ENCODE measurements at regions not wholly inside any gene's neighbourhood (a gene's known extent, or its start where the extent isn't known, plus 50 kb on each side); places are given as distances from the start of the nearest gene placed in this dataset.
A peak's percentile ranks its signal among the peaks of the same experiment; 100 is the strongest.
"Not testable (repeated sequence)": the region's sequence is repeated elsewhere in the genome, so short reads cannot be mapped to it uniquely, and the experiment has no call there.

DNA sequence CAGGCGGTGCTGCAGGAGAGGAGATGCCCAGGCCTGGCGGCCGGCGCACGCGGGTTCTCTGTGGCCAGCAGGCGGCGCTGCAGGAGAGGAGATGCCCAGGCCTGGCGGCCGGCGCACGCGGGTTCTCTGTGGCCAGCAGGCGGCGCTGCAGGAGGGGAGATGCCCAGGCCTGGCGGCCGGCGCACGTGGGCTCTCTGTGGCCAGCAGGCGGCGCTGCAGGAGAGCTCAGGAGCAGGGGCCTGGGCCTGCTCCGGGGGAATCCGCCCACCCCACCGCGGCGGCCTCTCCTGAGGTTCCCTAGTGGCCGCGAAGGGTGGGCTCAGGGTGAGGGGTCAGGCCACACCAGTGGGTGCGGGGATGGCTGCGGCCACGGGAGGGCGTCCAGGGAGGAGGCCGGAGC, 75.9 kb downstream of the OR4F16 start:
- WGBS: no CpG with 5 or more reads among the region's 33 CpGs
- DNase-seq (ENCODE audit: extremely low spot score); H3K4me3 ChIP-seq; H3K27ac ChIP-seq (replicated peaks in 1 of 4); H3K36me3 ChIP-seq; intact Hi-C loops (cut with DNase I); H3K9me3 ChIP-seq; H3K27me3 ChIP-seq; H3K4me1 ChIP-seq: not testable (repeated sequence)
- TF ChIP-seq, protein P1, sequence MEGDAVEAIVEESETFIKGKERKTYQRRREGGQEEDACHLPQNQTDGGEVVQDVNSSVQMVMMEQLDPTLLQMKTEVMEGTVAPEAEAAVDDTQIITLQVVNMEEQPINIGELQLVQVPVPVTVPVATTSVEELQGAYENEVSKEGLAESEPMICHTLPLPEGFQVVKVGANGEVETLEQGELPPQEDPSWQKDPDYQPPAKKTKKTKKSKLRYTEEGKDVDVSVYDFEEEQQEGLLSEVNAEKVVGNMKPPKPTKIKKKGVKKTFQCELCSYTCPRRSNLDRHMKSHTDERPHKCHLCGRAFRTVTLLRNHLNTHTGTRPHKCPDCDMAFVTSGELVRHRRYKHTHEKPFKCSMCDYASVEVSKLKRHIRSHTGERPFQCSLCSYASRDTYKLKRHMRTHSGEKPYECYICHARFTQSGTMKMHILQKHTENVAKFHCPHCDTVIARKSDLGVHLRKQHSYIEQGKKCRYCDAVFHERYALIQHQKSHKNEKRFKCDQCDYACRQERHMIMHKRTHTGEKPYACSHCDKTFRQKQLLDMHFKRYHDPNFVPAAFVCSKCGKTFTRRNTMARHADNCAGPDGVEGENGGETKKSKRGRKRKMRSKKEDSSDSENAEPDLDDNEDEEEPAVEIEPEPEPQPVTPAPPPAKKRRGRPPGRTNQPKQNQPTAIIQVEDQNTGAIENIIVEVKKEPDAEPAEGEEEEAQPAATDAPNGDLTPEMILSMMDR (IDR thresholded peaks at IDR 0.05): peak in 1 of 3 experiments; percentile 3

DNA sequence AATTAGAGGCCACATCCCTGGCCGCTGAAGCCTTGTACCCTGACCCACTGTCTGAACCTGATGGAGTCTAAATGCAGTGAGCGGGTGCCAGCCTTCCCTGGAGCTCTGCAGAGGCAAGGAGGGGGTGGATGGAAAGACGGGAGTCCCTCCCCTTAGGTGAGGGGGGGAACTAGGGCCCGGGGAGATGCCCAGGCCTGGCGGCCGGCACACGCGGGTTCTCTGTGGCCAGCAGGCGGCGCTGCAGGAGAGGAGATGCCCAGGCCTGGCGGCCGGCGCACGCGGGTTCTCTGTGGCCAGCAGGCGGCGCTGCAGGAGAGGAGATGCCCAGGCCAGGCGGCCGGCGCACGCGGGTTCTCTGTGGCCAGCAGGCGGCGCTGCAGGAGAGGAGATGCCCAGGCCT, 77.3 kb downstream of the OR4F16 start:
- DNase-seq (ENCODE audit: extremely low spot score); H3K36me3 ChIP-seq; H3K4me1 ChIP-seq; H3K27ac ChIP-seq (replicated peaks in 1 of 4); H3K4me3 ChIP-seq; H3K9me3 ChIP-seq; intact Hi-C loops (cut with DNase I); H3K27me3 ChIP-seq: not testable (repeated sequence)
- no CpG with 5 or more reads among the region's 24 CpGs for WGBS

DNA sequence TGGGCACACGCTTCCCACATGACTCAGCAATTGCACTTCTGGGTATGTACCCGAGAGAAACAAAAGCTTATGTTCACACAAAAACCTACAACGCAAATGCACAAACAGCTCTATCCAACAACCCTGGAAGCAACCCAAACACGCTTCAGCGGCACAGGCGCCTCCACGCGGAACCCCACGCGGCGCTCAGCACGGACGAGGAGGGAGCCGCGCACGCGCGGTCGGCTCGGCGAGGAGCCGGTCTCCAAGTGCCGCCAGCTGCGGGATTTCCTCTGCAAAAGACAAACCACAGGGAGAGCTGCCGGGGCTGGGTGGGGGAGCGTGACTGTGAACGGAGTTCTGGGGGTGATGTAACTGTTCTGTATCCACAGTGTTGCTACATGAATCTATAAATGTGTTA, 81.2 kb downstream of the OR4F16 start:
- H3K27ac ChIP-seq (replicated peaks in 1 of 4); H3K9me3 ChIP-seq; H3K4me1 ChIP-seq; H3K4me3 ChIP-seq; H3K27me3 ChIP-seq; DNase-seq (ENCODE audit: extremely low spot score); intact Hi-C loops (cut with DNase I); H3K36me3 ChIP-seq: not testable (repeated sequence)
- WGBS: 27% methylated on average over 10 of the region's 27 CpGs

DNA sequence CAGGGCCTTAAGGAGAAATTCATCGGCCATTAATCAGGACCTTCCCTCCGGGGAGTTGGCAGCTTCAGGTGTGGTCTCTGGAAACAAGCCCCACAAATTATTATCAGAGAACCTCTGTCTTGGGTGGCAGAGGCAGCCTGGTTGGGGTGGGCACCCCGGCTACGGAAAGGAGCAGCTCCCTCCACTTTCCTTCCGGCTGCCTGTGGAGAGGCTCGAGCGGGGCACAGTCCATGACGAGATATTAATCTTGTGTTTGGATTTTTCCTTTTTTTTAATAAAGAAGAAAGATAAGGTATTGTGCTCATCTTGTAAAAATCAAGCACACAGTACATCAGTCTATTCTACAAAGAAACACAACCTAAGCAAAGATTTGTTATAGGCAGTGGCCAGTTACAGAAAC, 98.2 kb downstream of the OR4F16 start:
- H3K27ac ChIP-seq (replicated peaks in 1 of 4): not testable (repeated sequence)

DNA sequence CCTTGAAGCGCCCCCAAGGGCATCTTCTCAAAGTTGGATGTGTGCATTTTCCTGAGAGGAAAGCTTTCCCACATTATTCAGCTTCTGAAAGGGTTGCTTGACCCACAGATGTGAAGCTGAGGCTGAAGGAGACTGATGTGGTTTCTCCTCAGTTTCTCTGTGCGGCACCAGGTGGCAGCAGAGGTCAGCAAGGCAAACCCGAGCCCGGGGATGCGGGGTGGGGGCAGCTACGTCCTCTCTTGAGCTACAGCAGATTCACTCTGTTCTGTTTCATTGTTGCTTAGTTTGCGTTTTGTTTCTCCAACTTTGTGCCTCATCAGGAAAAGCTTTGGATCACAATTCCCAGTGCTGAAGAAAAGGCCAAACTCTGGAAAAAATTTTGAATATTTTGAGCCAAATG, 100.5 kb downstream of the OR4F16 start:
- H3K27me3 ChIP-seq; H3K36me3 ChIP-seq; H3K4me1 ChIP-seq; H3K4me3 ChIP-seq; intact Hi-C loops (cut with DNase I); H3K9me3 ChIP-seq; DNase-seq (ENCODE audit: extremely low spot score); H3K27ac ChIP-seq (replicated peaks in 1 of 4): not testable (repeated sequence)
- no CpG with 5 or more reads among the region's 7 CpGs for WGBS
- TF ChIP-seq, protein P1 (IDR thresholded peaks at IDR 0.05): peak in 1 of 3 experiments; percentile 39

More for the DNA sequence above, 98.2 kb downstream of the OR4F16 start:
- H3K36me3 ChIP-seq; intact Hi-C loops (cut with DNase I); DNase-seq (ENCODE audit: extremely low spot score); H3K4me3 ChIP-seq; H3K27me3 ChIP-seq; H3K4me1 ChIP-seq; H3K9me3 ChIP-seq: not testable (repeated sequence)
- WGBS: 95% methylated on average over 6 of the region's 8 CpGs
